Pancreas (tissue), 10 donors: ENCODE measurements at regions not wholly inside any gene's neighbourhood (a gene's known extent, or its start where the extent isn't known, plus 50 kb on each side); places are given as distances from the start of the nearest gene placed in this dataset.
"Not testable (repeated sequence)": the region's sequence is repeated elsewhere in the genome, so short reads cannot be mapped to it uniquely, and the experiment has no call there.

Experiments
- ATAC-seq, 4 donors: fragments of 200-7000 bp; cut with Tn5 transposase; one replicate each; pipeline versions ENCODE4 v1.8.0 to v1.9.1; 2020; ENCODE audit warnings: mild to moderate bottlenecking in 4 of 4, moderate library complexity in 4 of 4
- DNase-seq, 6 donors: peaks; one replicate each; pipeline ENCODE4 v3.0.0-alpha.2; 2020
- FAIRE-seq: peaks from 2 replicates; lab custom pipeline; 2012; peaks lifted over from hg19 to GRCh38; lab: Jason Lieb, UNC
- H3K27ac ChIP-seq, 4 donors: fragments of 200-600 bp; sonication (generic); 1 replicate in 3 of 4; 2 replicates in 1 of 4; pipeline versions ENCODE4 v1.5.0 to v1.8.0; 2020
- H3K27me3 ChIP-seq, 4 donors: fragments of 200-600 bp; one replicate each; pipeline ENCODE4 v1.8.0; 2021
- H3K36me3 ChIP-seq, 3 donors: fragments of 200-600 bp; sonication (generic) in 1 of 3; one replicate each; pipeline versions ENCODE4 v1.5.0 to v1.8.0; 2020 to 2021
- H3K4me1 ChIP-seq, 3 donors: fragments of 200-600 bp; one replicate each; pipeline ENCODE4 v1.8.0; 2021
- H3K4me3 ChIP-seq, 4 donors: fragments of 200-600 bp; sonication (generic) in 2 of 4; one replicate each; pipeline versions ENCODE4 v1.5.0 to v1.8.0; 2020 to 2021
- H3K9me3 ChIP-seq, 4 donors: fragments of 200-600 bp; one replicate each; pipeline ENCODE4 v1.8.0; 2021
- CTCF ChIP-seq, 4 donors: fragments of 200-600 bp; sonication (generic) in 3 of 4; IDR thresholded peaks; one replicate each; pipeline versions ENCODE4 v1.5.0 to v1.8.0; 2021; ENCODE audit warnings: antibody characterized with exemption in 4 of 4
- WGBS, 2 donors: extraction: QIAGEN DNeasy Blood & Tissue Kit; methylation state at CpG; one replicate each; pipeline ENCODE4 v1.1.7; 2013; 5-methylcytosine and 5-hydroxymethylcytosine counted together
- intact Hi-C, 3 donors: fragments of 100-400 bp; cut with DNase I; formaldehyde crosslinking; loops; one replicate each; pipeline versions ENCODE4 v1.11.1 to v1.14.2; 2022
- donor health status: healthy with polysubstance abuse.
- donor health status: DM: no; HTN: no; CAD: no; lungs with moderate emphysema.
- donor health status: DM: no; HTN: no; CAD: no.
- donor health status: control.
- donor health status: control.
- donor health status: Bipolar disorder and iron deficiency.
- donor health status: DM: yes; HTN: yes; CAD: no.
- donor health status: DM: no; HTN: no; CAD: no.
- donor health status: DM: no; HTN: no; CAD: no.
- donor health status: DM: yes; HTN: yes; CAD: no.

- no peak for FAIRE-seq
- H3K9me3 ChIP-seq = no peaks in the 10 kb centered on the region
- H3K4me1 ChIP-seq = no peaks in the 10 kb centered on the region
- TF ChIP-seq CTCF (IDR thresholded peaks at IDR 0.05) = no peak
- H3K27me3 ChIP-seq = no peaks in the 10 kb centered on the region
- WGBS, 2 donors = 74 to 90% methylated on average over 6 of the region's 6 CpGs
- DNase-seq = peak in 1 of 6 donors; percentile 16
- no peaks in the 10 kb centered on the region for H3K36me3 ChIP-seq
- intact Hi-C loops = no loop called here
- H3K4me3 ChIP-seq = no peak overlapping the region
- H3K27ac ChIP-seq = no peak overlapping the region
- ATAC-seq = no peak
These were observed 666.2 kb downstream of the SLITRK6 start for GRCh38 chr13:85132986-85133385.

GRCh38 chr13:85123501-85123900 is 675.7 kb downstream of the SLITRK6 start:
- not testable (repeated sequence) for ATAC-seq, FAIRE-seq

GRCh38 chr13:85108356-85108755 is 690.9 kb downstream of the SLITRK6 start:
- no peak for FAIRE-seq

More at GRCh38 chr13:85123501-85123900, 675.7 kb downstream of the SLITRK6 start:
- WGBS, 2 donors = 73% methylated on average over 11 to 14 of the region's 14 CpGs
- H3K9me3 ChIP-seq, H3K36me3 ChIP-seq, H3K4me1 ChIP-seq, intact Hi-C loops, H3K4me3 ChIP-seq, DNase-seq, H3K27ac ChIP-seq, H3K27me3 ChIP-seq: not testable (repeated sequence)

GRCh38 chr13:85099245-85099644 is 700.0 kb downstream of the SLITRK6 start:
- no peak for FAIRE-seq
- Histone ChIP-seq H3K4me3 (no peak overlapping the region), H3K36me3 (no peaks in the 10 kb centered on the region), H3K27me3 (no peaks in the 10 kb centered on the region), H3K27ac (no peak overlapping the region), H3K9me3 (no peaks in the 10 kb centered on the region), H3K4me1 (no peaks in the 10 kb centered on the region)
- intact Hi-C loops = no loop called here
- WGBS, 2 donors = 82 to 88% methylated on average over 3 of the region's 3 CpGs
- no peak for ATAC-seq
- no peak for DNase-seq
- no peak for TF ChIP-seq CTCF (IDR thresholded peaks at IDR 0.05)

More at GRCh38 chr13:85108356-85108755, 690.9 kb downstream of the SLITRK6 start:
- no peaks in the 10 kb centered on the region for H3K36me3 ChIP-seq
- H3K27me3 ChIP-seq = no peaks in the 10 kb centered on the region
- 56 to 57% methylated on average over 3 of the region's 3 CpGs for WGBS, 2 donors
- no peak for ATAC-seq
- no peak overlapping the region for H3K4me3 ChIP-seq
- H3K9me3 ChIP-seq = no peaks in the 10 kb centered on the region
- no peaks in the 10 kb centered on the region for H3K4me1 ChIP-seq
- intact Hi-C loops = no loop called here
- no peak for TF ChIP-seq CTCF (IDR thresholded peaks at IDR 0.05)
- H3K27ac ChIP-seq = no peak overlapping the region
- no peak for DNase-seq

- H3K9me3 ChIP-seq = no peaks in the 10 kb centered on the region
- ATAC-seq (no peak), FAIRE-seq (no peak), DNase-seq (no peak)
- no peak overlapping the region for H3K27ac ChIP-seq
- H3K36me3 ChIP-seq = no peaks in the 10 kb centered on the region
- H3K4me3 ChIP-seq = no peak overlapping the region
- 39 to 60% methylated on average over 4 of the region's 4 CpGs for WGBS, 2 donors
- no peaks in the 10 kb centered on the region for H3K4me1 ChIP-seq
- no peak for TF ChIP-seq CTCF (IDR thresholded peaks at IDR 0.05)
- intact Hi-C loops = no loop called here
- no peaks in the 10 kb centered on the region for H3K27me3 ChIP-seq
These were observed 703.6 kb downstream of the SLITRK6 start for GRCh38 chr13:85095418-85096272.
